ENCODE measurements at regions not wholly inside any gene's neighbourhood (a gene's known extent, or its start where the extent isn't known, plus 50 kb on each side); places are given as distances from the start of the nearest gene placed in this dataset.

GRCh38 chr18:53772293-53772692 lies 452.2 kb downstream of the MBD2 start:
- no peak overlapping the region for H3K4me3 ChIP-seq (ENCODE audit: low read depth, poor library complexity, severe bottlenecking)
- intact Hi-C loops (cut with DNase I; ENCODE audit: low total_unique reads), result no loop called here
- no peak for DNase-seq (ENCODE audit: low spot score in 2 of 2)
- WGBS, 2 donors, result 43 to 52% methylated on average over 2 of the region's 2 CpGs
- TF ChIP-seq POLR2A (IDR thresholded peaks at IDR 0.05), result no peak
- TF ChIP-seq CTCF (IDR thresholded peaks at IDR 0.05), result no peak

- TF ChIP-seq POLR2A (IDR thresholded peaks at IDR 0.05) (no peak), CTCF (IDR thresholded peaks at IDR 0.05) (no peak)
- no peak for DNase-seq (ENCODE audit: low spot score in 2 of 2)
- H3K4me3 ChIP-seq (ENCODE audit: low read depth, poor library complexity, severe bottlenecking), result no peak overlapping the region
- intact Hi-C loops (cut with DNase I; ENCODE audit: low total_unique reads), result no loop called here
Observed at GRCh38 chr18:53771664-53772063, 452.8 kb downstream of the MBD2 start.

DNA sequence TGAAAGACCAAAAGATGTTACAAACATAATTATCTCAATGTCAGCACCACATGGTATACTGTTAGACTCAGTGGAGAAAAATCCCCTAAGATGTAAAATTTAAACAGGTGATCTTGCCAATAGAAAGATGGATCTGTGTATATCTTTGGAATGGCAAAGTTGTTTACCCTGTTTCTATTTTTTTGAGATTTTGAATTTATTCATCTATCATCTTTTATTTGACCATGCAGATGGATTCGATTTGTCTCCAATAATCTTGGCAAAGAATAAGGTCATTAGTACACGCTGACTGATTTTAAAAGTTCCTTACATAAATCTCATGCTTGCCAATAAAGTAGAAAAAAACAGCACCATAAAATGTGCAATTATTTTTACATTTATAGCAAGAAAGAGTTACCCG lies 459.3 kb downstream of the MBD2 start:
- DNase-seq (ENCODE audit: low spot score in 2 of 2), result no peak
- H3K4me3 ChIP-seq (ENCODE audit: low read depth, poor library complexity, severe bottlenecking), result no peak overlapping the region
- no peak for TF ChIP-seq CTCF (IDR thresholded peaks at IDR 0.05)
- no peak for TF ChIP-seq POLR2A (IDR thresholded peaks at IDR 0.05)
- intact Hi-C loops (cut with DNase I; ENCODE audit: low total_unique reads), result no loop called here
- WGBS, 2 donors, result 36 to 45% methylated on average over 3 of the region's 3 CpGs

- no peak overlapping the region for H3K4me3 ChIP-seq (ENCODE audit: low read depth, poor library complexity, severe bottlenecking)
- WGBS, 2 donors, result 63 to 67% methylated on average over 1 of the region's 1 CpG
- TF ChIP-seq CTCF (IDR thresholded peaks at IDR 0.05) (no peak), POLR2A (IDR thresholded peaks at IDR 0.05) (no peak)
- intact Hi-C loops (cut with DNase I; ENCODE audit: low total_unique reads), result no loop called here
- no peak for DNase-seq (ENCODE audit: low spot score in 2 of 2)
Observed at GRCh38 chr18:53764086-53764485, 460.4 kb downstream of the MBD2 start.

DNA sequence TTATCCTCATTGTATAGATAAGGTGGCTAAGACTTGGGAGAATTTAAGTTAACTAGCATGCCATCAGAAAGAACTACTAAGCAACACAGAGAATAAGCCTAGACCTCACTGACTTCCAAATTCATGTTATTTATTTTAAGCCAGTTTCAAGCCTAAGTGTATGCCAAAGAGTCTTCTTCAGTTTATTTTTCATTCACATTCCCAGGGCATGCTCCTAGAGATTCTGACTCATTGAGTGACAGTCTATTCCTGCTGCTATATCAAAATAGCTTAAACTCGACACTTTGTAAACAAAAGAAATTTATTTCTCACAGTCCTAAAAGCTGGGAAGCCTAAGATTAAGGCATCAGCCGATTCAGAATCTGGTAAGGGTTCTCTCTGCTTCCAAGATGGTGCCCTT lies 467.1 kb downstream of the MBD2 start:
- no peak overlapping the region for H3K4me3 ChIP-seq (ENCODE audit: low read depth, poor library complexity, severe bottlenecking)
- TF ChIP-seq CTCF (IDR thresholded peaks at IDR 0.05) (no peak), POLR2A (IDR thresholded peaks at IDR 0.05) (no peak)
- intact Hi-C loops (cut with DNase I; ENCODE audit: low total_unique reads), result no loop called here
- DNase-seq (ENCODE audit: low spot score in 2 of 2), result no peak
- 56 to 60% methylated on average over 2 of the region's 2 CpGs for WGBS, 2 donors

DNA sequence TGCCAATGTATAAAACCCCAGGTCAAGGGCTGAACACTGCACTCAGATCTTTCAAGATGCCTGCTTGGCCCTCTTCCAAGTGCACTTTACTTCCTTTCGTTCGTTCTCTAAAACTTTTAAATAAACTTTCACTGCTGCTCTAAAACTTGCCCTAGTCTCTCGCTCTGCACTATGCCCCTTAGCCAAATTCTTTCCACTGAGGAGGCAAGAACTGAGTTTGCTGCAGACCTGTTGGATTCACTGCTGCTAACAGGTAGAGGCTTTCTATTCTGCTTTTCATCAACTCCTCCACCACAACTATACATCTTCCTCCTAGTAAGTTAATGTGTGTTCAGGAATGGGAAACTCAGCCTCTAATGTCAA lies 467.9 kb downstream of the MBD2 start:
- WGBS, 2 donors, result 69 to 75% methylated on average over 3 of the region's 3 CpGs
- DNase-seq (ENCODE audit: low spot score in 2 of 2), result no peak
- intact Hi-C loops (cut with DNase I; ENCODE audit: low total_unique reads), result no loop called here
- no peak overlapping the region for H3K4me3 ChIP-seq (ENCODE audit: low read depth, poor library complexity, severe bottlenecking)
- TF ChIP-seq POLR2A (IDR thresholded peaks at IDR 0.05), result no peak
- TF ChIP-seq CTCF (IDR thresholded peaks at IDR 0.05), result no peak

Measured in lower leg skin (tissue), 4 donors.